A549 (cell line): ENCODE measurements at regions not wholly inside any gene's neighbourhood (a gene's known extent, or its start where the extent isn't known, plus 50 kb on each side); places are given as distances from the start of the nearest gene placed in this dataset.

Experiments used
- ATAC-seq, 2 experiments: fragments of 200-7000 bp in 1 of 2; fragments of >200 bp in 1 of 2; cut with Nextera tagmentation in 1 of 2; cut with Tn5 transposase in 1 of 2; 3 replicates each; pipeline versions ENCODE4 v1.8.0 to v1.9.1; 2018 to 2020; ENCODE audit warnings: mild to moderate bottlenecking in 1 of 2, moderate library complexity in 1 of 2
- CTCF ChIA-PET: fragments of 300-600 bp; sonication (Branson Sonifier 250); formaldehyde crosslinking; extraction: SDS; loops from one replicate; lab custom pipeline; 2021; ENCODE audit warnings: antibody characterized with exemption, inconsistent platforms; lab: Yijun Ruan, JAX
- POLR2A ChIA-PET: fragments of 350-600 bp; formaldehyde crosslinking; extraction: SDS; loops from one replicate; lab custom pipeline; 2021; ENCODE audit warnings: antibody characterized with exemption, inconsistent platforms; lab: Yijun Ruan, JAX
- DNase-seq, 2 experiments: peaks; one replicate each; pipeline versions ENCODE4 v3.0.0 to v3.0.0-alpha.2; 2011 to 2016; ENCODE audit warnings: low read depth in 1 of 2, low spot score in 1 of 2
- FAIRE-seq: peaks from 2 replicates; lab custom pipeline; 2011; peaks lifted over from hg19 to GRCh38; lab: Jason Lieb, UNC
- H3K27ac ChIP-seq, 2 experiments: fragments of >200 bp; sonication (Bioruptor Twin); formaldehyde crosslinking; 3 replicates each; pipeline ENCODE4 v1.5.1; 2016 to 2017
- H3K4me1 ChIP-seq: fragments of >200 bp; sonication (Bioruptor Twin); formaldehyde crosslinking; 3 replicates; pipeline ENCODE4 v1.6.1; 2016
- H3K4me2 ChIP-seq: fragments of >200 bp; sonication (Bioruptor Twin); formaldehyde crosslinking; 3 replicates; pipeline ENCODE4 v1.6.1; 2016
- H3K4me3 ChIP-seq: fragments of >200 bp; sonication (Bioruptor Twin); formaldehyde crosslinking; 3 replicates; pipeline ENCODE4 v1.5.1; 2016
- H3K9me3 ChIP-seq: fragments of >200 bp; sonication (Bioruptor Twin); formaldehyde crosslinking; 3 replicates; pipeline ENCODE4 v1.6.1; 2016
- ATOH8 ChIP-seq: fragments of 250-450 bp; sonication (Bioruptor Pico); IDR thresholded peaks from 2 replicates; pipeline ENCODE4 v1.5.0; 2020; ENCODE audit warnings: low read depth, mild to moderate bottlenecking, moderate library complexity
- CTCF ChIP-seq: fragments of >200 bp; sonication (Bioruptor Twin); formaldehyde crosslinking; IDR thresholded peaks from 3 replicates; pipeline ENCODE4 v1.5.1; 2016
- EHMT2 ChIP-seq: fragments of 200-600 bp; sonication (generic); IDR thresholded peaks from 2 replicates; pipeline ENCODE4 v1.6.1; 2016; ENCODE audit warnings: antibody characterized with exemption, low read depth, mild to moderate bottlenecking, moderate library complexity
- ELK1 ChIP-seq: fragments of 150-350 bp; IDR thresholded peaks from 2 replicates; pipeline ENCODE4 v1.6.1; 2014; ENCODE audit warnings: low read depth, mild to moderate bottlenecking, low read length
- HEYL ChIP-seq: fragments of 250-450 bp; sonication (Bioruptor Pico); IDR thresholded peaks from 2 replicates; pipeline ENCODE4 v1.8.0; 2021; ENCODE audit warnings: mild to moderate bottlenecking, moderate library complexity
- HMGXB4 ChIP-seq: fragments of 250-450 bp; sonication (Bioruptor Pico); IDR thresholded peaks from 2 replicates; pipeline ENCODE4 v1.5.0; 2021; ENCODE audit warnings: mild to moderate bottlenecking, moderate library complexity, borderline replicate concordance
- HOXB13 ChIP-seq: fragments of 250-450 bp; sonication (Bioruptor Pico); IDR thresholded peaks from 2 replicates; pipeline ENCODE4 v1.5.0; 2020; ENCODE audit warnings: low read depth, mild to moderate bottlenecking, moderate library complexity
- JUNB ChIP-seq: fragments of >200 bp; sonication (Bioruptor Twin); formaldehyde crosslinking; IDR thresholded peaks from 2 replicates; pipeline ENCODE4 v1.6.1; 2016
- KDM1A ChIP-seq: fragments of 200-600 bp; sonication (generic); IDR thresholded peaks from 2 replicates; pipeline ENCODE4 v1.6.1; 2016; ENCODE audit warnings: low read depth, mild to moderate bottlenecking
- KDM5A ChIP-seq: fragments of 200-600 bp; sonication (generic); IDR thresholded peaks from 2 replicates; pipeline ENCODE4 v1.6.1; 2016; ENCODE audit warnings: antibody characterized with exemption, mild to moderate bottlenecking
- MAFK ChIP-seq: fragments of 450-650 bp; IDR thresholded peaks from 2 replicates; pipeline ENCODE4 v1.6.1; 2014; ENCODE audit not compliant: partially characterized antibody
- MYC ChIP-seq: IDR thresholded peaks from 2 replicates; pipeline ENCODE4 v1.6.1; 2012; ENCODE audit warnings: mild to moderate bottlenecking, inconsistent platforms, low read length, improper control_type of control experiment, borderline replicate concordance
- NPAS2 ChIP-seq: fragments of 250-450 bp; sonication (Bioruptor Pico); IDR thresholded peaks from 2 replicates; pipeline ENCODE4 v1.8.0; 2022; ENCODE audit warnings: mild to moderate bottlenecking, moderate library complexity, borderline replicate concordance
- PHF8 ChIP-seq: fragments of 200-600 bp; sonication (generic); IDR thresholded peaks from 2 replicates; pipeline ENCODE4 v1.6.1; 2016; ENCODE audit warnings: low read depth, mild to moderate bottlenecking, antibody characterized with exemption, moderate library complexity, borderline replicate concordance
- RAD21 ChIP-seq, 2 experiments: fragments of >200 bp in 1 of 2; sonication (Bioruptor Twin) in 1 of 2; formaldehyde crosslinking in 1 of 2; IDR thresholded peaks in 1 of 2; conservative IDR thresholded peaks in 1 of 2; 2 replicates in 1 of 2; 3 replicates in 1 of 2; pipeline ENCODE4 v1.6.1; 2012 to 2018; ENCODE audit warnings: inconsistent platforms in 1 of 2
- SMC3 ChIP-seq: fragments of >200 bp; sonication (Bioruptor Twin); formaldehyde crosslinking; IDR thresholded peaks from 3 replicates; pipeline ENCODE4 v1.6.1; 2018; ENCODE audit warnings: inconsistent platforms
- USF2 ChIP-seq: fragments of 450-650 bp; IDR thresholded peaks from 2 replicates; pipeline ENCODE4 v1.6.1; 2014; ENCODE audit warnings: antibody characterized with exemption
- ZFP36 ChIP-seq: fragments of 450-650 bp; IDR thresholded peaks from 2 replicates; pipeline ENCODE4 v1.6.1; 2014; ENCODE audit warnings: borderline replicate concordance; ENCODE audit not compliant: partially characterized antibody
- WGBS: methylation state at CpG from one replicate; pipeline ENCODE4 v1.1.6; 2017; ENCODE audit errors: missing lambda C conversion rate; 5-methylcytosine and 5-hydroxymethylcytosine counted together

GRCh38 chr4:103996064-103996463, 276.3 kb upstream of the TACR3 start:
- WGBS, result 2% methylated on average over 2 of the region's 2 CpGs
- TF ChIP-seq KDM5A (no peak), JUNB (no peak), PHF8 (no peak), RAD21 (conservative IDR thresholded peaks at IDR 0.05 in 1 of 2, IDR thresholded peaks at IDR 0.05 in 1 of 2) (peak; percentile 44 to 47; a peak in 4 of 5 replicates), SMC3 (no peak), CTCF (peak; percentile 32)
- DNase-seq (peak in 1 of 2 experiments; percentile 36), ATAC-seq (peak; percentile 68 to 87; a peak in 4 of 6 replicates), FAIRE-seq (no peak)
- H3K4me2 ChIP-seq, result peak overlapping the region; percentile 48
- H3K27ac ChIP-seq, result peak overlapping the region in 1 of 2 experiments; percentile 28; a peak in 1 of 6 replicates
- CTCF ChIA-PET, result interaction anchor here (1.0 kb wide), 1 partner anchor 864 kb away, joined by 3 read pairs; no protein-coding TSS in a partner anchor
- H3K9me3 ChIP-seq, result 0 out of 3 replicates have a peak, but pooled peaks cover 4% of the 10 kb centered on the region
- POLR2A ChIA-PET, result no interaction called here
- H3K4me1 ChIP-seq, result peaks cover 4% of the 10 kb centered on the region; the same call in 2 of the 3 replicates
- no peak overlapping the region for H3K4me3 ChIP-seq

GRCh38 chr4:103994059-103994458, 274.3 kb upstream of the TACR3 start:
- DNase-seq (peak in 1 of 2 experiments; percentile 30), ATAC-seq (no peak), FAIRE-seq (no peak)
- ChIA-PET CTCF (no interaction called here), POLR2A (no interaction called here)
- Histone ChIP-seq H3K4me2 (no peak overlapping the region), H3K9me3 (0 out of 3 replicates have a peak, but pooled peaks cover 4% of the 10 kb centered on the region), H3K27ac (no peak overlapping the region), H3K4me3 (no peak overlapping the region), H3K4me1 (peaks cover 4% of the 10 kb centered on the region; the same call in 2 of the 3 replicates)
- 0 out of 3 replicates have a peak, but pooled peaks have one; percentile 19 for TF ChIP-seq CTCF
- peak in 1 of 2 experiments; percentile 25; a peak in 1 of 5 replicates for TF ChIP-seq RAD21 (conservative IDR thresholded peaks at IDR 0.05 in 1 of 2, IDR thresholded peaks at IDR 0.05 in 1 of 2)
- no peak for TF ChIP-seq NPAS2 (CRISPR knock-in tag)
- 0% methylated on average over 1 of the region's 1 CpG for WGBS

GRCh38 chr4:103982454-103982853, 262.7 kb upstream of the TACR3 start:
- no peak for FAIRE-seq
- Histone ChIP-seq H3K9me3 (no peaks in the 10 kb centered on the region), H3K4me1 (no peaks in the 10 kb centered on the region), H3K4me2 (no peak overlapping the region)
- TF ChIP-seq MAFK, result peak; percentile 54
- TF ChIP-seq MYC, result no peak
- no peak for TF ChIP-seq ZFP36
- no peak for TF ChIP-seq USF2
- TF ChIP-seq, all 56 proteins: peak for 1
- Histone ChIP-seq H3K27ac (no peak overlapping the region), H3K4me3 (no peak overlapping the region)
- POLR2A ChIA-PET, result no interaction called here
- ATAC-seq (no peak), DNase-seq (no peak)
- CTCF ChIA-PET, result no interaction called here

GRCh38 chr4:103948244-103949018, 228.6 kb upstream of the TACR3 start:
- CTCF ChIA-PET, result no interaction called here
- ATAC-seq (no peak), DNase-seq (no peak), FAIRE-seq (no peak)
- Histone ChIP-seq H3K4me2 (no peak overlapping the region), H3K4me1 (no peaks in the 10 kb centered on the region), H3K27ac (no peak overlapping the region), H3K4me3 (no peak overlapping the region), H3K9me3 (no peaks in the 10 kb centered on the region)
- 27% methylated on average over 3 of the region's 3 CpGs for WGBS
- POLR2A ChIA-PET, result no interaction called here
- no peak for TF ChIP-seq KDM1A
- no peak for TF ChIP-seq HOXB13 (CRISPR knock-in tag)
- TF ChIP-seq HEYL, result no peak
- TF ChIP-seq HMGXB4 (CRISPR knock-in tag), result no peak
- TF ChIP-seq EHMT2, result no peak
- no peak for TF ChIP-seq ELK1
- no peak for TF ChIP-seq ATOH8 (CRISPR knock-in tag)
- no peak for TF ChIP-seq SMC3
